ENCODE measurements at regions not wholly inside any gene's neighbourhood (a gene's known extent, or its start where the extent isn't known, plus 50 kb on each side); places are given as distances from the start of the nearest gene placed in this dataset.

GRCh38 chr7:41136551-41136950 is 566.3 kb downstream of the INHBA start:
- TF ChIP-seq CTCF (IDR thresholded peaks at IDR 0.05): no peak
- TF ChIP-seq POLR2A (IDR thresholded peaks at IDR 0.05): no peak
- no peak for TF ChIP-seq POLR2AphosphoS5 (IDR thresholded peaks at IDR 0.05)
